Adrenal gland (tissue), 9 donors: ENCODE measurements at regions not wholly inside any gene's neighbourhood (a gene's known extent, or its start where the extent isn't known, plus 50 kb on each side); places are given as distances from the start of the nearest gene placed in this dataset.

Source experiments
- DNase-seq, 7 donors: peaks; one replicate each; pipeline ENCODE4 v3.0.0-alpha.2; 2019 to 2020
- H3K27ac ChIP-seq, 5 donors: fragments of 200-600 bp; sonication (generic) in 4 of 5; 1 replicate in 3 of 5; 2 replicates in 2 of 5; pipeline versions ENCODE4 v1.5.1 to v1.8.0; 2016 to 2020; ENCODE audit warnings: mild to moderate bottlenecking in 1 of 5
- H3K27me3 ChIP-seq: fragments of 200-600 bp; 2 replicates; pipeline ENCODE4 v1.8.0; 2021
- H3K36me3 ChIP-seq, 2 donors: fragments of 200-600 bp; replicated peaks in 1 of 2; 1 replicate in 1 of 2; 2 replicates in 1 of 2; pipeline versions ENCODE4 v1.5.1 to v1.8.0; 2018 to 2022
- H3K4me1 ChIP-seq, 2 donors: fragments of 200-600 bp; replicated peaks in 1 of 2; 1 replicate in 1 of 2; 2 replicates in 1 of 2; pipeline versions ENCODE4 v1.5.1 to v1.8.0; 2018 to 2021
- H3K4me3 ChIP-seq, 4 donors: fragments of 200-600 bp; sonication (generic) in 3 of 4; one replicate each; pipeline ENCODE4 v1.5.1; 2016 to 2018
- H3K9me3 ChIP-seq, 3 donors: fragments of 200-600 bp; sonication (generic) in 1 of 3; replicated peaks in 1 of 3; 1 replicate in 2 of 3; 2 replicates in 1 of 3; pipeline versions ENCODE4 v1.5.1 to v1.8.0; 2016 to 2021
- CTCF ChIP-seq, 6 experiments: fragments of 450-650 bp in 4 of 6; fragments of 200-600 bp in 2 of 6; sonication (generic) in 1 of 6; IDR thresholded peaks; 1 replicate in 5 of 6; 2 replicates in 1 of 6; pipeline versions ENCODE4 v1.5.1 to v1.8.0; 2016 to 2021; ENCODE audit warnings: antibody characterized with exemption in 6 of 6, mild to moderate bottlenecking in 2 of 6, moderate library complexity in 1 of 6
- POLR2A ChIP-seq, 2 donors: fragments of 450-650 bp; IDR thresholded peaks; one replicate each; pipeline ENCODE4 v1.6.1; 2017; ENCODE audit warnings: antibody characterized with exemption in 2 of 2, mild to moderate bottlenecking in 2 of 2, moderate library complexity in 1 of 2
- WGBS, 4 donors: extraction: QIAGEN DNeasy Blood & Tissue Kit in 2 of 4; methylation state at CpG; one replicate each; pipeline versions ENCODE4 v1.1.5 to v1.1.7; 2013 to 2017; 5-methylcytosine and 5-hydroxymethylcytosine counted together
- intact Hi-C, 2 donors: fragments of 100-400 bp; cut with DNase I; formaldehyde crosslinking; loops; one replicate each; pipeline versions ENCODE4 v1.14.1 to v1.15.0; 2022 to 2023
- donor health status: healthy with polysubstance abuse.
- donor health status: Bipolar disorder and iron deficiency.
- donor health status: DM: yes; HTN: yes; CAD: no.
- donor health status: DM: no; HTN: no; CAD: no.
- donor health status: DM: no; HTN: no; CAD: no.

DNA sequence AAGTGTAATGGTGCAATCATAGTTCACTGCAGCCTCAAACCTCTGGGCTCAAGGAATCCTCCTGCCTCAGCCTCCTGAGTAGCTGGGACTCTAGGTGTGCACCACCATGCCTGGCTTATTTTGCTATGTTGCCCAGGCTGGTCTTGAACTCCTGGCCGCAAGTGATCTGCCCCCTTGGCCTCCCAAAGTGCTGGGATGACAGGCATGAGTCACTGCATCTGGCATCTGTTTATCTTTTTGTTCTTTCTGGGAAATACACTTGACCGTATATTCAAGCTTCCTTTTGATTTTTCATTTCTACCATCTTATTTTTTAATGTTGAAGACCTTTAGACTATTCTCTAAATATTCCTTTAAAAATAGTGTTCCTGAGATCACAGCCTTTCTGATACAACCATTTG, 82.4 kb upstream of the OSBPL8 start:
- Histone ChIP-seq H3K4me1 (no peaks in the 10 kb centered on the region), H3K27ac (no peak overlapping the region), H3K27me3 (no peaks in the 10 kb centered on the region), H3K4me3 (no peak overlapping the region), H3K36me3 (no peaks in the 10 kb centered on the region), H3K9me3 (no peaks in the 10 kb centered on the region)
- WGBS, 4 donors = 76 to 83% (median 78%) methylated on average over 2 of the region's 2 CpGs
- no peak for TF ChIP-seq POLR2A (IDR thresholded peaks at IDR 0.05)
- no peak for TF ChIP-seq CTCF (IDR thresholded peaks at IDR 0.05)
- no peak for DNase-seq
- intact Hi-C loops = no loop called here

DNA sequence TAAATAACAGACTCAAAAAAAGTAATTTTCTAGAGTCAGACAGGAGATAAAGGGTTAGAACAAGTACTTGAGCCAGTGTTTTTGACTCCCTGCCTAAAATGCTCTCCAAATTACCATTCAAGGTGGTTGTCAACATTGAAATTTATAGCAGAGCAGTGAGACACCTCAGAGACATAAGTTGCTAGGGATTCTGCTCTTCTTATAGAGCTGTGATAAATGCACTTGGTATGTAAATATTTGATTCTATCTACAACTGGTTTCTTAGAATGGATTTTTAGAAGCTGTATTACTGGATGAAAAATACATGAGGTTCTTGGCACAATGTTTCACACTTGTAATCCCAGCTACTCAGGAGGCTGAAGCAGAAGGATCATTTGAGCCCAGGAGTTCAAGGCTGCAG, 83.9 kb upstream of the OSBPL8 start:
- DNase-seq = no peak
- intact Hi-C loops = no loop called here
- Histone ChIP-seq H3K9me3 (no peaks in the 10 kb centered on the region), H3K36me3 (no peaks in the 10 kb centered on the region), H3K4me1 (no peaks in the 10 kb centered on the region), H3K27ac (no peak overlapping the region), H3K4me3 (no peak overlapping the region), H3K27me3 (no peaks in the 10 kb centered on the region)
- TF ChIP-seq POLR2A (IDR thresholded peaks at IDR 0.05) = no peak
- no peak for TF ChIP-seq CTCF (IDR thresholded peaks at IDR 0.05)

DNA sequence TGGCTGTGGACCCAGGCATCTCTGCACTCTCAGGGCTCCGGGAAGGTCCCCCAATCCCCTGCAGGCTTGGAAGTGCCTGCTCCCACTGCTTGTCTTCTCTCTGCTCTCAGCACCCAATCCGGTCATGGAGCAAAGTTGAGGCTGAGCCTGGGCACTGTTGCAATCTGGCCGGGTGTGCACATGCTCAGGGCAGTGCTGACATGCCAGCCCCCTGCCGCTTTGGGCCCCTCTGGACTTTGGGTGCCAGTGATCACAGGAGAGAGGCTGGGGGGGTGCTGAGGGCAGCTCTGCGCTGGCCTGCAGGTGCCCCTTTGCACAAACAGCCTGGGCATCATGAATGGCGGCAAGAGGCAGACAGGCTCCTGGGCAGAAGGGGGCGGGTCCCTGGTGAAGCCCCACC, 85.4 kb upstream of the OSBPL8 start:
- H3K27me3 ChIP-seq = no peaks in the 10 kb centered on the region
- no peak overlapping the region for H3K4me3 ChIP-seq
- H3K4me1 ChIP-seq = no peaks in the 10 kb centered on the region
- H3K9me3 ChIP-seq = no peaks in the 10 kb centered on the region
- WGBS, 4 donors = 91 to 96% (median 96%) methylated on average over 4 to 7 of the region's 7 CpGs
- H3K27ac ChIP-seq = no peak overlapping the region
- TF ChIP-seq POLR2A (IDR thresholded peaks at IDR 0.05) (no peak), CTCF (IDR thresholded peaks at IDR 0.05) (no peak)
- DNase-seq = no peak
- intact Hi-C loops = no loop called here
- no peaks in the 10 kb centered on the region for H3K36me3 ChIP-seq

GRCh38 chr12:76645934-76646333, 86.4 kb upstream of the OSBPL8 start:
- no peaks in the 10 kb centered on the region for H3K4me1 ChIP-seq

More at GRCh38 chr12:76645934-76646333, 86.4 kb upstream of the OSBPL8 start:
- intact Hi-C loops = no loop called here
- H3K9me3 ChIP-seq = no peaks in the 10 kb centered on the region
- no peak overlapping the region for H3K27ac ChIP-seq
- H3K27me3 ChIP-seq = no peaks in the 10 kb centered on the region
- TF ChIP-seq POLR2A (IDR thresholded peaks at IDR 0.05) (no peak), CTCF (IDR thresholded peaks at IDR 0.05) (no peak)
- WGBS, 4 donors = 96 to 98% (median 97%) methylated on average over 3 of the region's 3 CpGs; no CpG with 5 or more reads in 1 of the 4 donors
- no peaks in the 10 kb centered on the region for H3K36me3 ChIP-seq
- no peak for DNase-seq
- H3K4me3 ChIP-seq = no peak overlapping the region
